WI38 (cell line): ENCODE measurements at regions not wholly inside any gene's neighbourhood (a gene's known extent, or its start where the extent isn't known, plus 50 kb on each side); places are given as distances from the start of the nearest gene placed in this dataset.
"Not testable (repeated sequence)": the region's sequence is repeated elsewhere in the genome, so short reads cannot be mapped to it uniquely, and the experiment has no call there.

Experiments
- H3K4me3 ChIP-seq: 2 replicates; pipeline ENCODE4 v1.5.1; 2011; ENCODE audit warnings: low read depth, mild to moderate bottlenecking, control low read depth, low read length
- TF ChIP-seq, protein P1 (sequence below): IDR thresholded peaks from 2 replicates; pipeline ENCODE4 v1.5.1; 2012; ENCODE audit warnings: low read depth, mild to moderate bottlenecking, control low read depth, low read length

DNA sequence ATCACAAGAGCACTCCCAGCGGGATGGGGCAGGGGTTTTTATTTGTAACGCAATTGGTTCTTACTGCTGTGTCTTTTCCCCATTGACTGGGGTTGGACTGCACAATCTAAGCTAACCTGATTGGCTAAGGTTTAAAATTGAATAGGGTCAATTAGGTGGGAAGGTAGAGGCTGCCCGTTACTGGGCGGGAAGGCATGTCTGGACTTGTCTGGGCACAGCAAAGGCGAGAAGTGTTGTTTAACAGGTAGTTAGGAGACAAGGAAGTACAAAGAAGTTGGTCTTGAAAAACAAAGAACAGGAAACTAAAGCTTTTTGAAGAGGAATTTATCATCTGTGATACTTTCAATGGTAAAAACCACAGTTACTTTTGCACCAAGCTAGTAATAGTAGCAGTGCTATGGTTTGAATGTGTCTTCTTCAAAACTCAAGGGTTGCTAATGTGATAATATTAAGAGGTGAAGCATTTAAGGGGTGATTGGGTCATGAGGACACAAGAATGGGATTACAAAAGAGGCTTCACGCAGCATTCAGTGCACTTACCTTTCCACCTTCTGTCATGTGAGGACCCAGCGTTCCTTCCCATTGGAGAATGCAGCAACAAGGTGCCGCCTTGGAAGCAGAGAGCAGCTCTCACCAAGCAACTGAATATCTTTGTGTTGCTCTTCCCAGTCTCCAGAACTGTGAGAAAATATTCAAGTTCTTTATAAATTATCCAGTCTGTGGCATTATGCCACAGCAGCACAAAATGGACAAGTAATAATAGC lies 875.5 kb upstream of the SORCS1 start:
- no peak overlapping the region for H3K4me3 ChIP-seq
- TF ChIP-seq, protein P1, sequence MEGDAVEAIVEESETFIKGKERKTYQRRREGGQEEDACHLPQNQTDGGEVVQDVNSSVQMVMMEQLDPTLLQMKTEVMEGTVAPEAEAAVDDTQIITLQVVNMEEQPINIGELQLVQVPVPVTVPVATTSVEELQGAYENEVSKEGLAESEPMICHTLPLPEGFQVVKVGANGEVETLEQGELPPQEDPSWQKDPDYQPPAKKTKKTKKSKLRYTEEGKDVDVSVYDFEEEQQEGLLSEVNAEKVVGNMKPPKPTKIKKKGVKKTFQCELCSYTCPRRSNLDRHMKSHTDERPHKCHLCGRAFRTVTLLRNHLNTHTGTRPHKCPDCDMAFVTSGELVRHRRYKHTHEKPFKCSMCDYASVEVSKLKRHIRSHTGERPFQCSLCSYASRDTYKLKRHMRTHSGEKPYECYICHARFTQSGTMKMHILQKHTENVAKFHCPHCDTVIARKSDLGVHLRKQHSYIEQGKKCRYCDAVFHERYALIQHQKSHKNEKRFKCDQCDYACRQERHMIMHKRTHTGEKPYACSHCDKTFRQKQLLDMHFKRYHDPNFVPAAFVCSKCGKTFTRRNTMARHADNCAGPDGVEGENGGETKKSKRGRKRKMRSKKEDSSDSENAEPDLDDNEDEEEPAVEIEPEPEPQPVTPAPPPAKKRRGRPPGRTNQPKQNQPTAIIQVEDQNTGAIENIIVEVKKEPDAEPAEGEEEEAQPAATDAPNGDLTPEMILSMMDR: no peak

DNA sequence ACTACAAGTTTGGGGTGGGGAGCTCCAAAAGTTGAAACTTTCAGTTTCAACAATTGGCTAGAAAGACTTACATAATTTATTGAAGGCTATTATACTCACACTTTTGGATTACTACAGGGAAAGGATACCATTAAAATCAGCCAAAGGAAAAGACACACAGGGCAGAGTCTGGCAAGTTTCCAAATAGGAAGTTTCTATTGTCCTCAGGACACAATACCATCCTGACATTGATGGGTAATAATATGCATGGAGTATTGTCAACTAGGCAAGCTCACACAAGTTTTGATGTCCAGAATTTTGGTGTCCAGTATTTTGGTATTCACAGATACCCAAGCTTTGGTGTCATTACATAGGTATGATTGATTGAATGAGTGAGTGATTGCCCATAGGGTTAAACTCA lies 872.6 kb upstream of the SORCS1 start:
- TF ChIP-seq, protein P1: no peak
- no peak overlapping the region for H3K4me3 ChIP-seq

DNA sequence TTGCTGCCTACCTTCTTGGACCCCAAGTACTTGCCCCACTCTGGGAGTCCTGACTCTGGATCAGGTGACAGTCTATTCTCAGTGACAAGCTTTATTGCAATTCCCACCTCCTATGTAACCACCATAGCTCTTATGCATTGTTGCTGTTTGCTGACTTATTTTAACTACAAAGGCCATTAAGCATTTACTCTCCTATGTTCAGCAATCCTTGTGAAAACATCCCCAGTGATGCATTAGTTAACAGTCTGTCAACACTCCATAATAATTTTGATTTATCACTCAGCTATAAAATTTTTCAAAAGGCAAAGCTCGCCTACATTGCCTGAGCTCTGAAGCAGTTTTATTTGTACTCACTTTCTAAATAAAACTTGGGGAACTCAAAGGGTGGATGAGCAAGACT lies 871.8 kb upstream of the SORCS1 start:
- TF ChIP-seq, protein P1: no peak
- no peak overlapping the region for H3K4me3 ChIP-seq

DNA sequence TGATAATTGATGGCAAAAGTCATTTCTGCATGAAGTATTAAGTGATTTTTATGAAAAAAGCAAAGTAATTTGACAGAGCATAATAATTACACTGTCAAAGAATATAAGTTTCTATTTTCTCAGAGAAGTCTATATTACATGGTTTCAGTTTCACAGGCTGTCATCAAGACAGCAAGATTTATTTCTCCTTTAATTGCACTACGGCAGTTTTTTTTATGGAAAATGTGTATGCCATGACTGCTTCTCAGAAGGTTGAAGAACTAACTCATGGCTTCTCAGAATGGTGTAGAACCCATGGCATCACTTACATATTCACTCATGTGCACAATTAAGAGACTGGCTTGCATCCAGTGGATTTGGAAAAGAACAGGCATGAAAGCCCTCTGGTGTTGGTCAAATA lies 870.3 kb upstream of the SORCS1 start:
- TF ChIP-seq, protein P1: no peak
- H3K4me3 ChIP-seq: no peak overlapping the region

DNA sequence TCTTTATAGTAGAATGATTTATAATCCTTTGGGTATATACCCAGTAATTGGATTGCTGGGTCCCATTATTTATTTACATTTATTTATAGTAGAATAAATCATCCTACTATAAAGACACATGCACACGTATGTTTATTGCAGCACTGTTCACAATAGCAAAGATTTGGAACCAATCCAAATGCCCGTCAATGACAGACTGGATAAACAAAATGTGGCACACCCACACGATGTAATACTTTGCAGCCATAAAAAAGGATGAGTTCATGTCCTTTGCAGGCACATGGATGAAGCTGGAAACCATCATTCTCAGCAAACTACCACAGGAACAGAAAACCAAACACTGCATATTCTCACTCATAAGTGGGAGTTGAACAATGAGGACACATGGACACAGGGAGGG lies 869.0 kb upstream of the SORCS1 start:
- H3K4me3 ChIP-seq: not testable (repeated sequence)

DNA sequence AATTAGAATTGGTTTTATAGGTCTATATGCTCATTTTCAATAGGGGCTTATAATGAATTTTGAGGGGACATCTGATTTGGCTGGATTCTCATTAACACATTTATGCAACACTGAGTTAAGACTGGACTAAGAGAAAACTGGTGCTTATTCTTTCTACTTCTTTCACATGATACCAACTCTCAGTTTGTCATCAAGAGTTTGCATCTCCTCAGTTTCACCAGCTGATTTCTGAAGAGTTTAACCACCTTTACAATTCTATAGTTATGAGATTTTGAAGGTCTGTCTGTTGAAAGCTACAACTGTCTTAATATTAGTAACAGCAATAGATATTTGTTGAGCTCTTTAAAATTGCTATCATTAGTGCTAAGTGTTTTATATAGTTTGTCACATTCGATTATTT lies 867.0 kb upstream of the SORCS1 start:
- no peak overlapping the region for H3K4me3 ChIP-seq
- TF ChIP-seq, protein P1: no peak

DNA sequence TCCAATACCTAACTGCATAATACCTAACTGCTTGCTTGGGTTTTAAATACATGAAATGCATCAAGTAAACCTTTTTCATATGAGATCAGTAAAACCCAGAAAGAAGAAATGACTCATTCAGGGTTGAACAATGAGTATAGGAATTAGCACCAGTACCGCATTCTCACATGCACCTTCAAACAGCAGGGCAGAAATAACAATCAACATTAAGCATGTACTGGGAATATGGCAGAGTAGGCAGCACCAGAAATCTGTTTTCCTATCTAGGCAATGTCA lies 850.3 kb upstream of the SORCS1 start:
- H3K4me3 ChIP-seq: no peak overlapping the region
- TF ChIP-seq, protein P1: no peak
